ENCODE measurements at regions not wholly inside any gene's neighbourhood (a gene's known extent, or its start where the extent isn't known, plus 50 kb on each side); places are given as distances from the start of the nearest gene placed in this dataset.

DNA sequence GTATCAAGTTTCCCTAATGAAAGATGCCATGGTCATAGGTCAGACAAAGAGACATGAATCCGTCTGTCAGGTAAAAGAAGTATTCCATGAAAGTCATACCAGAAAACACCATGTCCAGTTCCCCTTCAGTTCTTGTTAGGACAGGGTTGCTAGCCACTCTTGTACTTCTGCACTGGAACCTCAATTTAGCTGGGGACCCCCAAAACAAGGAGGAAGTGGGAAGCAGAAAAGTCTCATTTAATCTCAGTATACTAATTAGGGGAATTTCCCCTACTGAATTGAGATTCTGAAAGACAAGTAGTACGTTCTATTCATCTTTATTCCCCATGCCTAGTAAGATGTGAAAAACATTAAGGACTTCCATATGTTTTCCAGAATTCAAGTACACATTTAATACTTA lies 1289.9 kb upstream of the B3GALT2 start:
- no peaks in the 10 kb centered on the region for H3K36me3 ChIP-seq (ENCODE audit: control insufficient read depth, insufficient read depth, low read length)
- H3K4me2 ChIP-seq (ENCODE audit: insufficient read depth, low read length) = no peak overlapping the region
- CTCF ChIA-PET (ENCODE audit: low intra/inter-chr PET ratio) = no interaction called here
- no TSS peak for BruUV-seq (replicated peaks)
- ATAC-seq (no peak), FAIRE-seq (no peak), DNase-seq (ENCODE audit: extremely low read depth in 1 of 4, low spot score in 3 of 4) (no peak)
- TF ChIP-seq MLLT1 (IDR thresholded peaks at IDR 0.05) (no peak), SRSF1 (IDR thresholded peaks at IDR 0.05; ENCODE audit: low read depth, low read length) (no peak), OTX1 (CRISPR knock-in tag; IDR thresholded peaks at IDR 0.05) (no peak), ARHGAP35 (IDR thresholded peaks at IDR 0.05; ENCODE audit: partially characterized antibody) (no peak)
- no peaks in the 10 kb centered on the region for H3K4me1 ChIP-seq (replicated peaks in 1 of 2; ENCODE audit: control insufficient read depth in 2 of 2, insufficient read depth in 2 of 2, low read length in 2 of 2)
- H3K9me3 ChIP-seq (replicated peaks; ENCODE audit: control insufficient read depth, insufficient read depth, low read depth, low read length) = no peaks in the 10 kb centered on the region
- no peaks in the 10 kb centered on the region for H4K20me1 ChIP-seq (replicated peaks; ENCODE audit: control insufficient read depth, insufficient read depth, low read length)
- H3K9me1 ChIP-seq (ENCODE audit: control insufficient read depth, insufficient read depth, low read length) = no peaks in the 10 kb centered on the region
- H3K27me3 ChIP-seq (ENCODE audit: control insufficient read depth in 2 of 2, insufficient read depth in 2 of 2, low read length in 2 of 2) = no peaks in the 10 kb centered on the region
- H3K79me2 ChIP-seq (ENCODE audit: control insufficient read depth, insufficient read depth, low read length) = no peaks in the 10 kb centered on the region
- WGBS (ENCODE audit: insufficient coverage, low coverage, missing lambda C conversion rate) = 2% methylated on average over 2 of the region's 2 CpGs
- no peak overlapping the region for H3K27ac ChIP-seq (ENCODE audit: extremely low read depth, low read depth, low read length)
- intact Hi-C loops (cut with micrococcal nuclease) (no loop called here), in situ Hi-C loops (cut with MboI) (no loop called here)
- POLR2A ChIA-PET = no interaction called here
- no peak overlapping the region for H3K4me3 ChIP-seq
- H3K9ac ChIP-seq (ENCODE audit: insufficient read depth in 1 of 2, low read depth in 2 of 2, low read length in 2 of 2) = no peak overlapping the region
- H2AFZ ChIP-seq (ENCODE audit: low read depth, low read length) = no peak overlapping the region

- H2AFZ ChIP-seq (ENCODE audit: low read depth, low read length) = no peak overlapping the region
- no TSS peak for BruUV-seq (replicated peaks)
- no peak overlapping the region for H3K9ac ChIP-seq (ENCODE audit: insufficient read depth in 1 of 2, low read depth in 2 of 2, low read length in 2 of 2)
- FAIRE-seq (no peak), ATAC-seq (no peak), DNase-seq (ENCODE audit: extremely low read depth in 1 of 4, low spot score in 3 of 4) (no peak)
- no peak overlapping the region for H3K27ac ChIP-seq (ENCODE audit: extremely low read depth, low read depth, low read length)
- no peaks in the 10 kb centered on the region for H3K79me2 ChIP-seq (ENCODE audit: control insufficient read depth, insufficient read depth, low read length)
- POLR2A ChIA-PET = interaction anchor here (0.6 kb wide), 1 partner anchor 744 kb away, joined by 3 read pairs; no protein-coding TSS in a partner anchor
- H3K4me2 ChIP-seq (ENCODE audit: insufficient read depth, low read length) = no peak overlapping the region
- WGBS (ENCODE audit: insufficient coverage, low coverage, missing lambda C conversion rate) = 7% methylated on average over 3 of the region's 3 CpGs
- no peak overlapping the region for H3K4me3 ChIP-seq
- no peaks in the 10 kb centered on the region for H3K27me3 ChIP-seq (ENCODE audit: control insufficient read depth in 2 of 2, insufficient read depth in 2 of 2, low read length in 2 of 2)
- H3K9me1 ChIP-seq (ENCODE audit: control insufficient read depth, insufficient read depth, low read length) = no peaks in the 10 kb centered on the region
- CTCF ChIA-PET (ENCODE audit: low intra/inter-chr PET ratio) = no interaction called here
- H3K9me3 ChIP-seq (replicated peaks; ENCODE audit: control insufficient read depth, insufficient read depth, low read depth, low read length) = no peaks in the 10 kb centered on the region
- H4K20me1 ChIP-seq (replicated peaks; ENCODE audit: control insufficient read depth, insufficient read depth, low read length) = no peaks in the 10 kb centered on the region
- in situ Hi-C loops (cut with MboI) (no loop called here), intact Hi-C loops (cut with micrococcal nuclease) (no loop called here)
- H3K4me1 ChIP-seq (replicated peaks in 1 of 2; ENCODE audit: control insufficient read depth in 2 of 2, insufficient read depth in 2 of 2, low read length in 2 of 2) = no peaks in the 10 kb centered on the region
- H3K36me3 ChIP-seq (ENCODE audit: control insufficient read depth, insufficient read depth, low read length) = no peaks in the 10 kb centered on the region
- TF ChIP-seq KDM1A (IDR thresholded peaks at IDR 0.05) (no peak), NFXL1 (CRISPR knock-in tag; IDR thresholded peaks at IDR 0.05) (no peak), GATAD2B (IDR thresholded peaks at IDR 0.05; ENCODE audit: borderline replicate concordance) (no peak), RBBP5 (IDR thresholded peaks at IDR 0.05; ENCODE audit: borderline replicate concordance, insufficient read depth, low read length, poor library complexity, severe bottlenecking) (no peak), TAF9B (IDR thresholded peaks at IDR 0.05; ENCODE audit: partially characterized antibody) (no peak), JUNB (CRISPR knock-in tag; conservative IDR thresholded peaks at IDR 0.05) (no peak), IRF9 (tag; IDR thresholded peaks at IDR 0.05) (no peak)
- TF ChIP-seq, protein P1, sequence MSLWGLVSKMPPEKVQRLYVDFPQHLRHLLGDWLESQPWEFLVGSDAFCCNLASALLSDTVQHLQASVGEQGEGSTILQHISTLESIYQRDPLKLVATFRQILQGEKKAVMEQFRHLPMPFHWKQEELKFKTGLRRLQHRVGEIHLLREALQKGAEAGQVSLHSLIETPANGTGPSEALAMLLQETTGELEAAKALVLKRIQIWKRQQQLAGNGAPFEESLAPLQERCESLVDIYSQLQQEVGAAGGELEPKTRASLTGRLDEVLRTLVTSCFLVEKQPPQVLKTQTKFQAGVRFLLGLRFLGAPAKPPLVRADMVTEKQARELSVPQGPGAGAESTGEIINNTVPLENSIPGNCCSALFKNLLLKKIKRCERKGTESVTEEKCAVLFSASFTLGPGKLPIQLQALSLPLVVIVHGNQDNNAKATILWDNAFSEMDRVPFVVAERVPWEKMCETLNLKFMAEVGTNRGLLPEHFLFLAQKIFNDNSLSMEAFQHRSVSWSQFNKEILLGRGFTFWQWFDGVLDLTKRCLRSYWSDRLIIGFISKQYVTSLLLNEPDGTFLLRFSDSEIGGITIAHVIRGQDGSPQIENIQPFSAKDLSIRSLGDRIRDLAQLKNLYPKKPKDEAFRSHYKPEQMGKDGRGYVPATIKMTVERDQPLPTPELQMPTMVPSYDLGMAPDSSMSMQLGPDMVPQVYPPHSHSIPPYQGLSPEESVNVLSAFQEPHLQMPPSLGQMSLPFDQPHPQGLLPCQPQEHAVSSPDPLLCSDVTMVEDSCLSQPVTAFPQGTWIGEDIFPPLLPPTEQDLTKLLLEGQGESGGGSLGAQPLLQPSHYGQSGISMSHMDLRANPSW (CRISPR knock-in tag; IDR thresholded peaks at IDR 0.05) = no peak
These were observed 1288.3 kb upstream of the B3GALT2 start for GRCh38 chr1:194474701-194475100.

Data from K562 (cell line).